ENCODE measurements at regions not wholly inside any gene's neighbourhood (a gene's known extent, or its start where the extent isn't known, plus 50 kb on each side); places are given as distances from the start of the nearest gene placed in this dataset.

DNA sequence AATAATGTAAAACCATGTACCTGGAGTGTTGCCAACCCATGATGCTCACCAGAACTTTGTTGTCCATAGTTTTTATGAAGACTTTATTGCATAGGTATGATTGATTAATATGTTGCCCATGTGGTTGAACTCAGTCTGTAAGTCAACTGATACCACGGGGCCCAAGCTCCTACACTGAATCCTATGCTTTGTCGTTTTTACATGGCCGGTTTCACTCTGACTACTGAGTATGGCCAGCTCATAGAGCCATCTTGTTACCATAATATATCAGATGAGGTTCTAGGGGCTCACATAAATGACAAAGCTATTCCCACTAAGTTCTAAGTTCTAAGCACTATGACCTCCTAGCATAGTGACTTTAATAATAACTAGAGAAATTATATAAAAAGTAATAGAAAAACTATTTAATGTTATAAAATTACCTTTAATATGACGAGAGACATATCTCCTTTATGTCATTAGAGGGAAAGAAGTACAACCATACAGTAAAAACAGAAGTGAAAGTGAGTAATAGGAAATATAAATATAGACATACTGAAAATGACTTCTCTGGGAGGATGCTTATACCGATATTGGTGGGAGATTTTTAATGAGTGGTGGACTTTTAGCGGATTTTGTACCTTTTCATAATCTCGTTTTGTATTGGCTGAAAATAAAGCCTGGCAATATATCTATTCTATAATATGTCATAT lies 983.4 kb upstream of the PRMT6 start:
- in situ Hi-C loops (cut with MboI; ENCODE audit: low pct_unique_long_range_greater_than_20kb, low sequenced_read_pairs, unreplicated experiment), result no loop called here
- TF ChIP-seq, protein P1, sequence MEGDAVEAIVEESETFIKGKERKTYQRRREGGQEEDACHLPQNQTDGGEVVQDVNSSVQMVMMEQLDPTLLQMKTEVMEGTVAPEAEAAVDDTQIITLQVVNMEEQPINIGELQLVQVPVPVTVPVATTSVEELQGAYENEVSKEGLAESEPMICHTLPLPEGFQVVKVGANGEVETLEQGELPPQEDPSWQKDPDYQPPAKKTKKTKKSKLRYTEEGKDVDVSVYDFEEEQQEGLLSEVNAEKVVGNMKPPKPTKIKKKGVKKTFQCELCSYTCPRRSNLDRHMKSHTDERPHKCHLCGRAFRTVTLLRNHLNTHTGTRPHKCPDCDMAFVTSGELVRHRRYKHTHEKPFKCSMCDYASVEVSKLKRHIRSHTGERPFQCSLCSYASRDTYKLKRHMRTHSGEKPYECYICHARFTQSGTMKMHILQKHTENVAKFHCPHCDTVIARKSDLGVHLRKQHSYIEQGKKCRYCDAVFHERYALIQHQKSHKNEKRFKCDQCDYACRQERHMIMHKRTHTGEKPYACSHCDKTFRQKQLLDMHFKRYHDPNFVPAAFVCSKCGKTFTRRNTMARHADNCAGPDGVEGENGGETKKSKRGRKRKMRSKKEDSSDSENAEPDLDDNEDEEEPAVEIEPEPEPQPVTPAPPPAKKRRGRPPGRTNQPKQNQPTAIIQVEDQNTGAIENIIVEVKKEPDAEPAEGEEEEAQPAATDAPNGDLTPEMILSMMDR (IDR thresholded peaks at IDR 0.05; ENCODE audit: extremely low read depth, insufficient read depth, missing control alignments), result no peak
- no peak for DNase-seq (ENCODE audit: low spot score)

DNA sequence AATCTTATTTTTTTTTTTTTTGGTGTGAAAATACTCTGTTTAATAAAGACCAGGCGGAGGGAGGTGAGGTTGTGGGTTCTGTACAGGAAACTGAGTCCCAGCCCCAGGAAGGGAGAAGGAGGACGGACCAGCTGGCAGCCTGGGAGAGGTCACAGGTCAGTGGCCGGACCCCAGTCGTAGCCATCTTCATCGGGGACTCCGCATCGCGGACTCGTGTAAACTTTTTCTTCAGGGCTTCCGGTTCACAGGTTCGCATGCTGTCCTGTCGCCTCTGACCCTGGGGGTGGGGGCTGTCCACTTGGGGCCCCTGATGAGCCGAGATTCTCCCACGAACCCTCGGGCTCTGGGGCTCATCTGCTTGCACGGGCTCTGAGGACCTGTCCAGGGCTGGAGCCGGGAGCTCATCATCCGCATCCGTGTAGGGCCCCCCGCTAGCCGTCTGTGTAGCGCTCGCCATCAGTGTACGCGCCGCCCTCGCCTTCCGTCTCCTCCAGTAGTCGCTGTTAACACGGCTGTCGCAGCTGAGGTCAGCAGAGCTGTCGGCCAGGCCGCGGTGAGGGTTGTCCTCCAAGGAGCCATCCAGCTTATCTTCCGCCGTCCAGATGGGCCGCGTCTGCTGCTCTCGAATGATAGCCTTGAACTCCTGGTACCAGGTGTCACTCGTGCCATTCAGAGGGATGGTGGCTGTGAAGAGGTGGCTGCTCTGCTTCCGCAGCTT lies 975.7 kb upstream of the PRMT6 start:
- TF ChIP-seq, protein P1 (IDR thresholded peaks at IDR 0.05; ENCODE audit: extremely low read depth, insufficient read depth, missing control alignments), result no peak
- no peak for DNase-seq (ENCODE audit: low spot score)
- in situ Hi-C loops (cut with MboI; ENCODE audit: low pct_unique_long_range_greater_than_20kb, low sequenced_read_pairs, unreplicated experiment), result no loop called here

DNA sequence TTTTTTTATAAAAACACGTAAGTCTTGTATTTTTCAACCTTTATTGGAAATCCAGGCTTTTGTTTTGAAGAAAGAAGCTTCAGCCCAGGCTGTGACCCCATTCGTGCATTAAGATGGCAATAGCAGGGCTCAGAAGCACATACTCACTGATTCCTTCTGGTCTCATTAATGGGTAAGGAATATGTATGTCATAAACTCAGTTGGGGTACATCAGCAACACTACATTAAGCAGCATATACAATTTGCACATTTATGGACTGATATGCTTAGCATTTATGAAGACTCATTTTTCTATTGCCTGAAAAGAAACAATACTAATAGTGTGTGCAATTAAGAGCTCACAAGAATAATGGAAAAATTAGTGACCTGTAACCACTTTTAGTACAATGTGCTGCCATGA lies 945.4 kb upstream of the PRMT6 start:
- in situ Hi-C loops (cut with MboI; ENCODE audit: low pct_unique_long_range_greater_than_20kb, low sequenced_read_pairs, unreplicated experiment), result no loop called here
- TF ChIP-seq, protein P1 (IDR thresholded peaks at IDR 0.05; ENCODE audit: extremely low read depth, insufficient read depth, missing control alignments), result no peak
- no peak for DNase-seq (ENCODE audit: low spot score)

DNA sequence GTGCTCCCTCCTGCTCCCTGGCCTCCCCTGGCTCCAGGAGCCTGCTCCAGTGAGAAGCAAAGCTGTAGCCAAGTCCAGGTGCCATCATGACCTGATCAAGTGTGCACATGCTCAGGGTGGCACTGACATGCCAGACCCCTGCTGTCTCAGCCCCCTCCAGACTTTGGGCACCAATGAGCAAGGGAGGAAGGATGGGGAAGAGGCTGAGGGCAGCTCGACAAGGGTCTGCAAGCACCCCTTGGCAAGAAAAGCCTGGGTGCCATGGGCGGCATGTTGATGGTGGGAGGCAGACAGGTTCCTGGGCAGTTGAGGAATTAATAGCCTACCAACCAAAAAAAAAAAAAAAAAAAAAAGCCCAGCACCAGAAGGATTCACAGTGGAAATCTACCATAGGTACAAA lies 942.6 kb upstream of the PRMT6 start:
- TF ChIP-seq, protein P1 (IDR thresholded peaks at IDR 0.05; ENCODE audit: extremely low read depth, insufficient read depth, missing control alignments), result no peak
- in situ Hi-C loops (cut with MboI; ENCODE audit: low pct_unique_long_range_greater_than_20kb, low sequenced_read_pairs, unreplicated experiment), result no loop called here
- no peak for DNase-seq (ENCODE audit: low spot score)

DNA sequence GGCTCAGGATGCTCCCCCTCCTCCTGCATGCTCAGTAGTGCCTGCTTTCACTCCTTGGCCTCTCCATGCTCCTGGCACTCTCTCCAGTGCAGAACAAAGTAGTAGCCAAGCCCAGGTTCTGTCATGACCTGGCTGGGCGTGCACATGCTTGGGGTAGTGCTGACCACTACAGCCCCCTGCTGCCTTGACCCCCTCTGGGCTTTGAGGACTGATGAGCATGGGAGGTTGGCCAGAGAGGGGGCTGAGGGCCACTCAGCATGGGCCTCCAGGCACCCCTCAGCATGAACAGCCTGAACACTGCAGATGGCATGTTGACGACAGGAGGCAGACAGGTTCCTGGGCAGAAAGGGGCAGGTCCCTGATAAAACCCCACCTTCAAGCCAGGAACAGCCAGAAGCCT lies 935.7 kb upstream of the PRMT6 start:
- TF ChIP-seq, protein P1 (IDR thresholded peaks at IDR 0.05; ENCODE audit: extremely low read depth, insufficient read depth, missing control alignments), result no peak
- in situ Hi-C loops (cut with MboI; ENCODE audit: low pct_unique_long_range_greater_than_20kb, low sequenced_read_pairs, unreplicated experiment), result no loop called here
- no peak for DNase-seq (ENCODE audit: low spot score)

DNA sequence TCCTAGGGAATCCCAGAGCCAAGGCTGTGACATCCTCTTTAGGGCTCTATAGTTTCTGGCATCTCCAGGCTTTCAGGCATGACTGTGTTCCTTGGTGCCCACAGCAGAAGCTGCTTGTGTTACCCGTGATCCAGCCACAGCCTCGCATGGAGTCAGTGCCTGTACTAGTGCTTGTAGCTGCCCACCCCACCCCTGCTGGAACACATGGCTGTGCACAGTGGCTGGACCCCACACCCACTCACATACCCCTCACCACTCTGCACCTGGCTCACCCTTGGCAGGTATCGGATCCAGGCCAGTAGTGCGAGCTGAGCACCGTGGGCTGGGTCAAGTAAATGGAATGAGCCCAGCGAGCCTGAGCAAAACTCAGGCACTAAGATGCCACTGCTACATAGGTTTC lies 934.7 kb upstream of the PRMT6 start:
- DNase-seq (ENCODE audit: low spot score), result no peak
- in situ Hi-C loops (cut with MboI; ENCODE audit: low pct_unique_long_range_greater_than_20kb, low sequenced_read_pairs, unreplicated experiment), result no loop called here
- TF ChIP-seq, protein P1 (IDR thresholded peaks at IDR 0.05; ENCODE audit: extremely low read depth, insufficient read depth, missing control alignments), result no peak

All from GM13977 (cell line).